HG03139 (cell line): ENCODE measurements at regions not wholly inside any gene's neighbourhood (a gene's known extent, or its start where the extent isn't known, plus 50 kb on each side); places are given as distances from the start of the nearest gene placed in this dataset.

ENCODE experiments used
- ATAC-seq: cut with Tn5 transposase; IDR thresholded peaks from one replicate; pipeline ENCODE4 v1.9.1; 2021; ENCODE audit not compliant: unreplicated experiment

GRCh38 chr18:46340716-46341115 lies 236.5 kb downstream of the HAUS1 start:
- ATAC-seq: no peak

DNA sequence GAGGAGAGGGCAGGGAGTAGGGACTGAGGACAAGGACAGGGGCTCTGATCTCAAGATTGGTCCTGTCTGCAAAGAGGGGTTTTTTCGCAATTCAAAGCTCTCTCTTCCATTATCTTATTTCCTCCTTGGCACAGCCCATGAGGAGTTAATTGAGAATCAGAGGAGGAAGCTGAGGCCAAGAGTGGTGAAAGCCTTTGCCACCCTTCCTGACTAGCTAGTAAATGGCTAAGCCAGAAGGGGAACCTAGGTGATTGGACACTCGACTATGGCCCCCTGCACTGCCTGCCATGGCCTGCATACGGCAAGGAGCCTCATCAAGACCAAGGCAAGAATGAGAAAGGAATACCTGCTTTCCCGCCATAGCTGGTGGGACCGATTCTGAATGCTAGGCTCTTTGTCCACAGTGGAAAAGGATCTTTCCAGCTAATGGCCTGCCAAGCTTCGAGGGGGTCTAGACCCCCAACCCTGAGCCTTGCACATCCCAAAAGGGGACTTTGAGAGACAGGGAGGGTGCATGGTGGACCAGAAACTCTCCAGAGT lies 237.9 kb downstream of the HAUS1 start:
- no peak for ATAC-seq

DNA sequence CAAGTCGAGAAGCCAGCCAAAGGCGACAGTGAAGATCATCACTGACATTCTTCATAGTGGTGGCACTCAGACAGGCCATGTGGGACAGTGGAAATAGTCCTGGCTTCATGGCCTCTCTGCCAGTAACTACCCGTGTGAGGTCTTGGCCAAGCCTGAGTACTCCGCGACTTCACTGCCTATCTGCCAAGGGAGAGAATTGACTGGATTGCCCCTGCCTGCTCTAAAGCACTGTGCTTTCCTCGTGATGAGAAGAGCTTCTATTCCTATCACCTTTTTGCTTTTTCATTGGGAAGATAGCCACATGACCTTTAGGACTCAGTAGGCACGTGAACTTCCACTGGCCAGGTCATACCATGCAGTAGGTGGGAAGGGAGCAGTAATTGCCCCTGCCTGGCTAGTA lies 239.3 kb downstream of the HAUS1 start:
- no peak for ATAC-seq

DNA sequence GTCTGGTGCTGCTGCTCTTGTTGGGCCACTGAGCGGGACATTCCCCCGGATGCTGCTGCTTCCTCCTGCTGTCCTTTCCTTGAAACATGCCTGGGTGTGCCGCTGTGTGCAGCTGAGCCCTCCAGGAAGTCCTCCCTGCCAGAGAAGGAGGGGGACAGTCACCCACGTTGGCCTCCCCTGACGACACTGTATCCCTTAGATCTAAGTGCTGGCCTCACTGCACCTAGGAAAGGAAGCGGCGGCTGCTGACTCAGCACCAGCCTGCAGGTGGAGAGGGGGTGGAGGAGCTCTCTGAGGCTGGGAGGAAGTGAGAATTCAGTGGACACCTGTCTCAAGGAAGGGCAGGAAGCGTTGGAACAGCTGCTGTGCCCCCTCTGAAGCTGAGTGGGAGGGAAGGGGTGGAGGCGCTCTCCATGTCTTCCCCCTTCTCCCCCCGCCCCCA lies 239.8 kb downstream of the HAUS1 start:
- peak; percentile 75 for ATAC-seq

GRCh38 chr18:46344416-46345180 lies 240.4 kb downstream of the HAUS1 start:
- no peak for ATAC-seq

DNA sequence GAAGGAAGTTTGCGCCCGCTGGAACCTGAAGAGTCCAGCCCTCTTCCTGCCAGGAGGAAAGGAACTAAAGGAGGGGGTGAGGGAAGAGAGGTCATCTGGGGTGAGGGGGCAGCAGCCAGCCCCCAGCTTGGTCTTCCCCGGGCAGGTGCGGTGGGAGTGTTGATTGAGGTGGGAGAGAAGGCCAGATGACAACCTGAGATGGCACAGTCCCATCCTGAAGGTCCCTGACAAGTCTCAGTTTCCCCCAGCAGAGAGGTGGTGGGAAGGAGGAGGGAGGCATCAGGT lies 240.9 kb downstream of the HAUS1 start:
- ATAC-seq: no peak

GRCh38 chr18:46346213-46346612 lies 242.0 kb downstream of the HAUS1 start:
- ATAC-seq: no peak

DNA sequence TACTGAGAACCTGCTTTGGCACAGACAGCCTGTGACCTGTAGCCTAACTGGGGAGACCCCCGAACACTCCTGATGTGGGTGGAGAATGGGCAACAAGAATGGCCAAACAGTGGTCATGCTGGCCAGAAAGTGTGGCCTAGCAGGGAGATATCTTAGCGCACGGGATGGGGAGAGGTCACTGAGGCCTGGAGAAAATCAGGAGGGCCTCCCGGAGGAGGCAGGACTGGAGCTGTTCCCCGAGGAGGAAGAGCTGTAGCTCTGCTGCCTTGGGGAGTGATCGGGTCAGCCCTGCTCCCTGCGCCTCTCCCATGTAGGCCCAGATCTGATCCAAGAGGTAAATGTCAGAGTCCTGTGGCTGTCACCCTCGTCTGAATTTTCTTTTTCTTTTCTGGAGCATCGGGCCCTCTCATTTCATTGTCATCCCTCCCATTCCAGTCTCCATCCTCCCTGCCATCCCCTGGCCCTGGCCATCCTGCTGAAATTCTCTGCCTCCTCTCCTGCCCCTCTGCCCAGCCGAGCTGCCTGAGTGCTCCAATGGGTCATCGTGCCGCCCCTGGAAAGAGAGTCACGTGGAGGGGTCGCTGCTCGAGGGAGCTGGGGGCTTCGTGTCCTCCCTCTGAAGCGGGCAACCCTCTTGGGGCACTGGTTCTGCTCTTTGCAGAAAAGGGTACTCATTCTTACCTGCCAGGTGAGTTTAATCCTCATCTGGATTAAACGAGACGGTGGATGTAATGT lies 242.9 kb downstream of the HAUS1 start:
- ATAC-seq: no peak

DNA sequence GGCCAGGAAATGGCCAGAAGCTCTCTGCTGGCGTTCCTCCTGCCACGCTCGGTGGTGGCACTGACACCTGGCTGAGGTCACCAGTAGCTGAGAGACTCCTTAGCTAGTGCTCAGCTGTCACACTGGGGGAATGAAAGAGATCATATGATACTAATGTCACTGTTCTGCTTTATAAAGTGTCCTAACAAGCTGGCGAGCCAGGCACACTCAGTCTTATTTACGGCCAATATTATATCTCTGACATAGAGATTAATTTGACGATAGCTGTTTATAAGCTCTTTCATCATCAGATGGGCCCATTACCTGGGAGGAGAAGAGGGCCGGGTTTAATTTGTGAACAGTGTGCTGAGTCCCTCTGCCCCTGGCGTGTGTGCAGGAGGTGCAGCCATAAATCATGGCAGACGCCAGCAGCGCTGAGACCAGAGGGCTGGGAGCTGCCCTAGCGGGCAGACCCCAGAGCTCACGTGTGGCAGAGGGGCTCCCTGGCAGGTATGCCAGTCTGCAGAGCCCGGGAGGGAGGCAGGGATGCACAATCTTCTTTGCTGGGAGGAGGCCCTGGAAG lies 246.5 kb downstream of the HAUS1 start:
- ATAC-seq: no peak

DNA sequence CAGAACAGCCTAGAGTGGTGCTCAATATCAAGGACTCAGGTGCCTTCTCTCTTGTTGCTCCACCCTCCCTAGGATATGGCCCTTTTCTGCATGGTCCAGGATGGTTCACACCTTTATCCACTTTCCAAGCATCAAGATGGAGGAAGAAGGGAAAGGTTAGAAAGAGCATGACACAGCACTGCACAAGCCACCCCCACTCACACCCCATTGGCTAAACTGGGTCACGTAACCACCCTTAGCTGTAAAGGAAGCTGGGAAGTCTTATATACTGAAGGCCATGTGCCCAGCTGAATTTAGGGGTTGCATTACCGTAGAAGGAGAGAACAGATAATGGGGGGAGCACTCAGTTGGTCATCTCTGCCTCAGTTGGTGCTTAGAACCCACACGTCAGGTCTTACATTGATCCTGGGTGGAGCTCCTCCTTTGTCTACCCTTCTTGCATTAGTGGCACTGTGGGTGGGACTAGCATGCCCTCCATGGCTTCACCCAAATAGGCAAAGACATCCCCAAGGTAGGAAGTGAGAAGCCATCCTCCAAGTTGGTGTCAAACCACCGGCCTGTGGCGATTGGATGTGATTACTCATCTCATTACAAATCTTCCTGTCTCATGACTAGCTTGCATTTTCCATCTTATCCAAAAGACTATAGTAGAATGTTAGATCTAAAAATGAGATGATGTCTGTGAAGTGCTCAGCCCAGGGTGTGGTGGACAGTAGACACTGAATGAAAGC lies 248.5 kb downstream of the HAUS1 start:
- ATAC-seq: no peak

DNA sequence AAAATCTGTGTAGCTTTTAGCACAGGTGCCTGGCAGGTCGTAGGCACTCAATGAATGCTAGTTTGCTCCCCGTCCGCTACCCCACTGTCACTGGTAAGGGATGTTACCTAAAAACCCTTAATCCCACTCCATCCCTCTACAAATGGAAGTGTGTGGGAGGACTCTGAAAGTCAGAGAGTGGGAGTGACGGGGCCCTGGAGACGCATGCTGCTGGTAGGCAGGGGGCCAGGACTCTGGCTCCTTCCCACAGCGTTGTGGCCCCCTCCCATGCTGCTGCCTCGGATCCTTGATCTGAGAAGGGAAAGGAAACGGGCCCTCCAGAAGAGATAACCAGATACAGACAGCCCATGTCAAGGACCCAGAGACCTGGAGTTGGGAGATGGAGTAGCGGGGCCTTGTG lies 249.3 kb downstream of the HAUS1 start:
- no peak for ATAC-seq

GRCh38 chr18:46356278-46357033 lies 252.3 kb downstream of the HAUS1 start:
- no peak for ATAC-seq

DNA sequence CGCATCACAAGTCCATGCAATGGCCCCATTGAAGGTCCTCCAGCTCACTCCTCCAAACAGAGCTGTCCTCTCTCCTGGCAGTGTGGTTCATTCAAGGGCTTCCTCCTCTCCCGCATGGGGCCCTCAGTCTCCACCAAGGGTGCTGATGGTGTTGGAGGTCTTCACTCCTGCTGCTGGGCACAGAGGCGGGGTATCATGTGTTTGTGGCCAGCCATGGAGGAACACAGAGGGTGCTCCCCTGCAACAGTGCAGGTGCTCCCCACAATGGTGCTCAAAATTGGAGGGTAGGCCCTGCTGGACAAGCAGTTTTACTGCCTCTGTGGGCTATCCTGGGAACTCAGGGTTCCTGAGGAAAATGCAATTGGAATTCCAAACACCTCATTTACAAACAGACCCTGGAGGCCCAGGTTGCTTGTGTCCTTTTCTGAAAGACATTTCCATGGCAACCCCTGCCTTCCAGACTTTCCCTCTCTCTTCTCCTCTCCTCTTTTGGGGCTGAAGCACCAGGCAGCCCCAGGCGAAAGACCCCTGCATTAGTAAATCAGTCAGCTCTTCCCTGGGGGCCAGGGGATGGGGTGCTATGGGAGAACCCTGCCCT lies 256.0 kb downstream of the HAUS1 start:
- ATAC-seq: no peak

GRCh38 chr18:46360866-46361265 lies 256.7 kb downstream of the HAUS1 start:
- ATAC-seq: no peak

GRCh38 chr18:46362533-46362932 lies 258.3 kb downstream of the HAUS1 start:
- no peak for ATAC-seq

GRCh38 chr18:46364048-46364447 lies 259.9 kb downstream of the HAUS1 start:
- ATAC-seq: no peak

- no peak for ATAC-seq
These were observed 262.0 kb downstream of the HAUS1 start for GRCh38 chr18:46366201-46366600.

- no peak for ATAC-seq
These were observed 262.7 kb downstream of the HAUS1 start for GRCh38 chr18:46366751-46367376.

GRCh38 chr18:46369323-46369722 lies 265.1 kb downstream of the HAUS1 start:
- ATAC-seq: no peak

- no peak for ATAC-seq
These were observed 266.7 kb downstream of the HAUS1 start for GRCh38 chr18:46370898-46371297.
